Neuronal stem cell (in vitro differentiated cells): ENCODE measurements at regions not wholly inside any gene's neighbourhood (a gene's known extent, or its start where the extent isn't known, plus 50 kb on each side); places are given as distances from the start of the nearest gene placed in this dataset.

Source experiments
- DNase-seq: peaks from one replicate; pipeline ENCODE4 v3.0.0-alpha.2; 2013; ENCODE audit warnings: low spot score
- H2AFZ ChIP-seq: one replicate; pipeline ENCODE4 v1.6.1; 2013; ENCODE audit warnings: mild to moderate bottlenecking, low read length, inconsistent platforms
- H2AK5ac ChIP-seq: 2 replicates; pipeline ENCODE4 v1.6.1; 2013; ENCODE audit warnings: low read depth, mild to moderate bottlenecking, inconsistent platforms, low read length, moderate library complexity, mixed read lengths
- H2BK120ac ChIP-seq: 2 replicates; pipeline ENCODE4 v1.6.1; 2013; ENCODE audit warnings: low read depth, mild to moderate bottlenecking, inconsistent platforms, low read length, moderate library complexity, mixed read lengths
- H2BK12ac ChIP-seq: one replicate; pipeline ENCODE4 v1.6.1; 2013; ENCODE audit warnings: low read length, inconsistent platforms
- H2BK15ac ChIP-seq: 2 replicates; pipeline ENCODE4 v1.6.1; 2013; ENCODE audit warnings: mild to moderate bottlenecking, low read length, inconsistent platforms, mixed read lengths
- H2BK5ac ChIP-seq: one replicate; pipeline ENCODE4 v1.6.1; 2013; ENCODE audit warnings: inconsistent platforms, mild to moderate bottlenecking, low read length, moderate library complexity
- H3K14ac ChIP-seq: one replicate; pipeline ENCODE4 v1.6.1; 2013; ENCODE audit warnings: low read length, inconsistent platforms
- H3K18ac ChIP-seq: 2 replicates; pipeline ENCODE4 v1.6.1; 2013; ENCODE audit warnings: low read length, inconsistent platforms
- H3K23ac ChIP-seq: 2 replicates; pipeline ENCODE4 v1.6.1; 2013; ENCODE audit warnings: low read depth, mild to moderate bottlenecking, mixed read lengths, low read length, inconsistent platforms; ENCODE audit not compliant: poor library complexity
- H3K27ac ChIP-seq: replicated peaks from 3 replicates; pipeline ENCODE4 v1.5.1; 2013; ENCODE audit warnings: low read length, inconsistent platforms
- H3K27me3 ChIP-seq, 3 experiments: 2 replicates each; pipeline ENCODE4 v1.6.1; 2013; ENCODE audit warnings: low read length in 3 of 3, mild to moderate bottlenecking in 2 of 3, inconsistent platforms in 1 of 3, low read depth in 1 of 3, mixed read lengths in 1 of 3, moderate library complexity in 1 of 3; ENCODE audit not compliant: control insufficient read depth in 3 of 3, insufficient read depth in 3 of 3
- H3K36me3 ChIP-seq, 2 donors: replicated peaks in 1 of 2; 2 replicates each; pipeline ENCODE4 v1.6.1; 2013; ENCODE audit warnings: low read length in 2 of 2; ENCODE audit not compliant: control insufficient read depth in 2 of 2, insufficient read depth in 2 of 2
- H3K4ac ChIP-seq: 2 replicates; pipeline ENCODE4 v1.6.1; 2013; ENCODE audit warnings: inconsistent platforms, mild to moderate bottlenecking, low read length, moderate library complexity
- H3K4me1 ChIP-seq, 2 donors: 1 replicate in 1 of 2; 2 replicates in 1 of 2; pipeline ENCODE4 v1.6.1; 2013; ENCODE audit warnings: low read length in 2 of 2, low read depth in 1 of 2; ENCODE audit not compliant: control insufficient read depth in 2 of 2, insufficient read depth in 1 of 2
- H3K4me2 ChIP-seq: one replicate; pipeline ENCODE4 v1.6.1; 2013; ENCODE audit warnings: mild to moderate bottlenecking, low read length, inconsistent platforms; ENCODE audit not compliant: insufficient read depth, poor library complexity, severe bottlenecking
- H3K4me3 ChIP-seq, 2 donors: 2 replicates each; pipeline ENCODE4 v1.5.1; 2013; ENCODE audit warnings: low read length in 2 of 2, mild to moderate bottlenecking in 2 of 2, inconsistent platforms in 1 of 2, moderate library complexity in 1 of 2
- H3K79me1 ChIP-seq: one replicate; pipeline ENCODE4 v1.6.1; 2013; ENCODE audit warnings: low read depth, mild to moderate bottlenecking, inconsistent platforms, low read length, moderate library complexity
- H3K9ac ChIP-seq: one replicate; pipeline ENCODE4 v1.6.1; 2013; ENCODE audit warnings: mild to moderate bottlenecking, low read depth, low read length, inconsistent platforms; ENCODE audit not compliant: poor library complexity
- H3K9me3 ChIP-seq, 2 donors: replicated peaks in 1 of 2; 2 replicates each; pipeline versions ENCODE3 to v1.6.1; 2013; ENCODE audit warnings: low read length in 2 of 2, mild to moderate bottlenecking in 2 of 2, inconsistent platforms in 1 of 2, low read depth in 1 of 2, mixed read lengths in 1 of 2, moderate library complexity in 1 of 2; ENCODE audit not compliant: control insufficient read depth in 2 of 2, insufficient read depth in 1 of 2
- H4K8ac ChIP-seq: one replicate; pipeline ENCODE4 v1.6.1; 2013; ENCODE audit warnings: low read depth, mild to moderate bottlenecking, inconsistent platforms, low read length, moderate library complexity
- H4K91ac ChIP-seq: one replicate; pipeline ENCODE4 v1.6.1; 2013; ENCODE audit warnings: low read length, low read depth, mild to moderate bottlenecking, inconsistent platforms; ENCODE audit not compliant: poor library complexity
- WGBS, 2 donors: extraction: QIAGEN DNeasy Blood & Tissue Kit; methylation state at CpG; one replicate each; pipeline ENCODE4 v1.1.7; 2013; ENCODE audit warnings: missing lambda C conversion rate in 2 of 2, mixed read lengths in 1 of 2; ENCODE audit not compliant: insufficient read length in 2 of 2, insufficient replicate concordance in 1 of 2; ENCODE audit errors: extremely low coverage in 2 of 2; 5-methylcytosine and 5-hydroxymethylcytosine counted together

DNA sequence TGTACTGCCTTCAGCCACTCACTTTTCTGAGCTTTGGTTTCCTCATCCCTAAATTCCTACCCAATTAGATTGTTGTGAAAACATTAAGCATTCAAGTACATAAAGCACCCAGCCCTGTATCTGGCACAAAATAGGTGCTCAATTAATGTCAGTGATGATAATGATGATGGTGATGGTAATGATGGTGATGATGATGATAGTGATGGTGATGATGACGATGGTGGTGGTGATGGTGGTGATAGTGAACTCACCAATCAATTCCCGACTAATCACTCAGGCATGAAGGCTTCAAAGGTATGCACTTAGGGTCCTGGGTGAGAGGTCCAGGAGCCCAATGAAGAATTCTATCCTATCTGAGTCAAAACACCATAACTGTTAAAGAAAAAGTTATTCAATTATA lies 383.5 kb downstream of the MATN1 start:
- H3K9ac ChIP-seq = no peak overlapping the region
- no peaks in the 10 kb centered on the region for H3K36me3 ChIP-seq
- no peak overlapping the region for H4K8ac ChIP-seq
- no peak overlapping the region for H3K18ac ChIP-seq
- no peak overlapping the region for H3K4me3 ChIP-seq
- no peak overlapping the region for H4K91ac ChIP-seq
- no peaks in the 10 kb centered on the region for H3K9me3 ChIP-seq
- H3K4me1 ChIP-seq = no peaks in the 10 kb centered on the region
- no peak overlapping the region for H3K23ac ChIP-seq
- no peak overlapping the region for H3K27ac ChIP-seq
- no peak overlapping the region for H2AFZ ChIP-seq
- no CpG with 5 or more reads among the region's 2 CpGs for WGBS, 2 donors
- no peak overlapping the region for H2BK5ac ChIP-seq
- H3K79me1 ChIP-seq = no peaks in the 10 kb centered on the region
- H3K14ac ChIP-seq = no peak overlapping the region
- no peak overlapping the region for H3K4me2 ChIP-seq
- H2BK15ac ChIP-seq = no peak overlapping the region
- no peak overlapping the region for H2BK120ac ChIP-seq
- H2AK5ac ChIP-seq = no peak overlapping the region
- peaks cover 0 to 9% (median 0%) of the 10 kb centered on the region in 3 experiments for H3K27me3 ChIP-seq
- no peak overlapping the region for H2BK12ac ChIP-seq
- no peak for DNase-seq
- no peak overlapping the region for H3K4ac ChIP-seq

DNA sequence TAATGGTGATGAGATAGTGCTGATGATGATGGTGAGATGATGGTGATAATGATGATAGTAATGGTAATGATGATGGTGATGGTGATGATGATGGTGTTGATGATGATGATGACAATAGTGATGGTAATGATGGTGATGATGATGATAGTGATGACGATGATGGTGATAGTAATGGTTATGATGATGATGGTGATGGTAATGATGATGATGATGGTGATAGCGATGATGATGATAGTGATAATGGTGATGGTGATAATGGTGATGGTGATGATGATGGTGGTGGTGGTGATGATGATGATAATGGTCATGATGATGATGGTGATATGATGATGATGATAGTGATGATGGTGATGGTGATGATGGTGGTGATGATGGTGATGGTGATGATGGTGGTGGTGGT lies 384.6 kb downstream of the MATN1 start:
- no peak overlapping the region for H3K23ac ChIP-seq
- H3K9me3 ChIP-seq = no peaks in the 10 kb centered on the region
- no peak overlapping the region for H3K9ac ChIP-seq
- H4K8ac ChIP-seq = no peak overlapping the region
- no peak overlapping the region for H3K4me3 ChIP-seq
- no peak overlapping the region for H2BK5ac ChIP-seq
- H3K36me3 ChIP-seq = no peaks in the 10 kb centered on the region
- DNase-seq = no peak
- H3K4me1 ChIP-seq = no peaks in the 10 kb centered on the region
- no peak overlapping the region for H2AFZ ChIP-seq
- no peak overlapping the region for H2AK5ac ChIP-seq
- H3K27me3 ChIP-seq = peaks cover 0 to 9% (median 0%) of the 10 kb centered on the region in 3 experiments
- no peak overlapping the region for H3K14ac ChIP-seq
- H2BK12ac ChIP-seq = no peak overlapping the region
- WGBS, 2 donors = 80 to 100% methylated on average over 1 to 2 of the region's 2 CpGs
- no peak overlapping the region for H4K91ac ChIP-seq
- H3K27ac ChIP-seq = no peak overlapping the region
- H2BK120ac ChIP-seq = no peak overlapping the region
- H3K79me1 ChIP-seq = no peaks in the 10 kb centered on the region
- H3K4ac ChIP-seq = no peak overlapping the region
- H2BK15ac ChIP-seq = no peak overlapping the region
- no peak overlapping the region for H3K18ac ChIP-seq
- H3K4me2 ChIP-seq = no peak overlapping the region

DNA sequence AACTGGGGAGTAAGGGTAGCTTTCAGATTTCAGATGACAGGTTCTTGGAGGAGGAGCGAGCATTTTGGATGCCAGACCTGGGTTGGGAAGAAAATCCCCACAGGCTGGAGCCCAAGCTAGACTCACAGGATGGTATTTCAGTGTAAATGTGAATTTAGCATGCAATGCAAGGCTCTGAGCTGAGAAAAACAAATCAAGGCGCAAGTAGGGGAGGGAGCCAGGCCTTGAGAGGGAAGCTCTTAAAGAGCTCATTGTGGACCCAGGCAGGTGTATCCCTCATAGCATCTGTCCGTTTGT lies 386.1 kb downstream of the MATN1 start:
- Histone ChIP-seq H3K9me3 (no peaks in the 10 kb centered on the region), H3K4me1 (no peaks in the 10 kb centered on the region), H3K4me2 (no peak overlapping the region), H2AFZ (no peak overlapping the region), H2BK15ac (no peak overlapping the region), H4K8ac (no peak overlapping the region), H3K23ac (no peak overlapping the region), H3K14ac (no peak overlapping the region), H3K36me3 (no peaks in the 10 kb centered on the region), H2BK12ac (no peak overlapping the region), H3K9ac (no peak overlapping the region), H3K4me3 (no peak overlapping the region), H3K4ac (no peak overlapping the region), H3K18ac (no peak overlapping the region), H4K91ac (no peak overlapping the region), H3K79me1 (no peaks in the 10 kb centered on the region), H2AK5ac (no peak overlapping the region), H2BK5ac (no peak overlapping the region), H2BK120ac (no peak overlapping the region), H3K27me3 (peaks cover 0 to 3% (median 0%) of the 10 kb centered on the region in 3 experiments), H3K27ac (no peak overlapping the region)
- no CpG with 5 or more reads among the region's 3 CpGs for WGBS, 2 donors
- DNase-seq = no peak

DNA sequence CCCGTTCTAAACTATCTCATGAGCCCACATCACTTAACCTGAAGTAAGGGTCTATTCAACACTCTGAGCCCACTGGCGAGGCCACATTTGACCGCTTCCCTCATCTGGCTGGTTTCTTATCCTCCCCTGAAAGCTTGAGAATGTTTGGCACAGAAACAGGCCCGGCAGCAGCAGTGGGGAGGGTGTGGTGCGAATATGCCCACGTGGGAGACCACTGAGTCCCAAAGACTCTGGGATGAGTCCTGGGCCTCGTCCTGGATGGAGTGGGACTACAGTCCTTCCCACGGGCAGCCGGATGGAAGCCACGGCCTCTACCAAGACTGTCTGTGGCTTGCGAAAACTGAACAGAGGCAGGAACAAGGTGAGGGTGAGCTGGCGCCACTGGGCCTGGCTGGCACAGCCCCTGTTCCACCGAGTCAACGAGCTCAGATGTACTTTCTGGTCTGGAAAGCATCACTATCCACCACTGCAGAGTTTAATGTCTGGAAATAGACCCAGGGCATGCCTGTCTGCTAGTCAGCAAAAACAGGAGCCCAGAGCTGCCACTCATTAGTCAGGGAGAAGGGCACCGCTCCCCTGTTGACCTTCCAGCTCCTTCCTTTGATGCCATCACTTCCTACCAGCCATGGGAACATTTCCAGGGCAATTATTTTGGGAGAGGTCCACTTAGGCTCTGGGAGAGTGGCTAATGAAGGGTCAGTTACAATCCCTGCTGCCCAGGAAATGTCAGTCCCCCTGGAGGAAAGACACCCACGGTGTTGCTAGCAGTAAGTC lies 386.6 kb downstream of the MATN1 start:
- no CpG with 5 or more reads among the region's 16 CpGs for WGBS, 2 donors
- no peak overlapping the region for H3K4ac ChIP-seq
- H2BK5ac ChIP-seq = no peak overlapping the region

More for the DNA sequence above, 386.6 kb downstream of the MATN1 start:
- H3K9me3 ChIP-seq = no peaks in the 10 kb centered on the region
- H2BK12ac ChIP-seq = no peak overlapping the region
- no peak overlapping the region for H4K91ac ChIP-seq
- H3K27me3 ChIP-seq = no peaks in the 10 kb centered on the region
- H3K79me1 ChIP-seq = no peaks in the 10 kb centered on the region
- no peak overlapping the region for H3K4me3 ChIP-seq
- H3K27ac ChIP-seq = no peak overlapping the region
- H2BK15ac ChIP-seq = no peak overlapping the region
- no peak overlapping the region for H3K9ac ChIP-seq
- no peak overlapping the region for H3K18ac ChIP-seq
- H2AFZ ChIP-seq = no peak overlapping the region
- no peak overlapping the region for H3K4me2 ChIP-seq
- no peaks in the 10 kb centered on the region for H3K4me1 ChIP-seq
- H3K36me3 ChIP-seq = no peaks in the 10 kb centered on the region
- no peak for DNase-seq
- no peak overlapping the region for H3K23ac ChIP-seq
- H4K8ac ChIP-seq = no peak overlapping the region
- no peak overlapping the region for H2BK120ac ChIP-seq
- no peak overlapping the region for H2AK5ac ChIP-seq
- H3K14ac ChIP-seq = no peak overlapping the region
